ENCODE measurements at regions not wholly inside any gene's neighbourhood (a gene's known extent, or its start where the extent isn't known, plus 50 kb on each side); places are given as distances from the start of the nearest gene placed in this dataset.

- DNase-seq: no peak
Measured at GRCh38 chr5:173720953-173721600, 104.6 kb upstream of the BOD1 start.

GRCh38 chr5:173721601-173722232, 105.3 kb upstream of the BOD1 start:
- DNase-seq: no peak

- no peak for DNase-seq
Measured at GRCh38 chr5:173726846-173727557, 110.6 kb upstream of the BOD1 start.

GRCh38 chr5:173727839-173728778, 111.7 kb upstream of the BOD1 start:
- DNase-seq: no peak

- no peak for DNase-seq
Measured at GRCh38 chr5:173729079-173729765, 112.8 kb upstream of the BOD1 start.

- no peak for DNase-seq
Measured at GRCh38 chr5:173730632-173731298, 114.3 kb upstream of the BOD1 start.

- DNase-seq: peak; percentile 72
Measured at GRCh38 chr5:173733021-173733420, 116.6 kb upstream of the BOD1 start.

- DNase-seq: peak; percentile 31
Measured at GRCh38 chr5:173733425-173733824, 117.0 kb upstream of the BOD1 start.

GRCh38 chr5:173733831-173734501, 117.5 kb upstream of the BOD1 start:
- peak; percentile 5 for DNase-seq

- no peak for DNase-seq
Measured at GRCh38 chr5:173734716-173735115, 118.3 kb upstream of the BOD1 start.

- DNase-seq: no peak
Measured at GRCh38 chr5:173735184-173735583, 118.7 kb upstream of the BOD1 start.

GRCh38 chr5:173735691-173736090, 119.2 kb upstream of the BOD1 start:
- no peak for DNase-seq

GRCh38 chr5:173736374-173736773, 119.9 kb upstream of the BOD1 start:
- peak; percentile 24 for DNase-seq

- peak; percentile 45 for DNase-seq
Measured at GRCh38 chr5:173736923-173737412, 120.5 kb upstream of the BOD1 start.

GRCh38 chr5:173739741-173740140, 123.3 kb upstream of the BOD1 start:
- DNase-seq: no peak

- DNase-seq: no peak
Measured at GRCh38 chr5:173740400-173740799, 124.0 kb upstream of the BOD1 start.

- no peak for DNase-seq
Measured at GRCh38 chr5:173741087-173741486, 124.6 kb upstream of the BOD1 start.

GRCh38 chr5:173741729-173742431, 125.4 kb upstream of the BOD1 start:
- DNase-seq: peak; percentile 44

- no peak for DNase-seq
Measured at GRCh38 chr5:173742432-173742816, 126.0 kb upstream of the BOD1 start.

GRCh38 chr5:173743641-173744343, 127.3 kb upstream of the BOD1 start:
- DNase-seq: no peak

Data from hematopoietic multipotent progenitor cell treated with erythropoietin and hydrocortisone succinate and interleukin-3 and kit ligand, for 8 days (in vitro differentiated cells).